HG02678 (cell line): ENCODE measurements at regions not wholly inside any gene's neighbourhood (a gene's known extent, or its start where the extent isn't known, plus 50 kb on each side); places are given as distances from the start of the nearest gene placed in this dataset.

ENCODE experiments used
- ATAC-seq: cut with Tn5 transposase; IDR thresholded peaks from one replicate; pipeline ENCODE4 v1.9.1; 2021; ENCODE audit warnings: mild to moderate bottlenecking, moderate library complexity; ENCODE audit not compliant: unreplicated experiment

DNA sequence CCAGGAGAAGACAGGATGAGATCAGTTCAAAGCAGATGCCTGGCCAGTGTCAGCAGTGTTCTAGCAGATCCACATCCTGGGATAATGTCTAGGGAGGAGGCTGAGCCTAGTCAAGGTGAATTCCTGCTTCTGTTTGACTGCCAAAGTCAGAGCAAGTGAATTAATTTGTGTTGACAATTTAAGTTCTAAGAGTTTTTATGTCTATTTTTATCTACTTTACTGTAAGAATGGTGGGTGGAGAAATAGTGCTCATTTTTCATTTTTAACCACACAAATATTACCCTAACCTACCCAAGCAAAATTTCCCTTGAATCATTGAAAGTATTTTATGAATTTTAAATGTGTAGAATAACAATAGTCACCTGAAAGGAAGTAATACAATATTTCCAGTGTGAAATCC is 207.6 kb upstream of the SLC10A2 start:
- peak; percentile 19 for ATAC-seq

DNA sequence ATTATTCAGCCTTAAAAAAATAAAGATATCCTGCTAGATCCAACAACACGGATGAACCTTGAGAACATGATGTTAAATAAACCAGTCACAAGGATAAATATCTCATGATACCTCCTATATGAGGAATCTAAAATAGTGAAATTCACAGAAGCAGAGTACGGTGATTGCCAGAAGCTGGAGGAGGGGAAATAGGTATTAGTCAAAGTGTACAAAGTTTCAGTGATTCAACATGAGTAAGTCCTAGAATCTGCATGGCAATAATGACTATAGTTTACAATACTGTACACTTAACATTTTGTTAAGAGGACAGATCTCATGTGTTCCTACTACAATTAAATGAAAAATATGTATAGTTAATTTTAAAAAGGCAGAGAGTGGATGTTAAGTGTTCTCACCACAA is 206.6 kb upstream of the SLC10A2 start:
- ATAC-seq, result peak; percentile 44

DNA sequence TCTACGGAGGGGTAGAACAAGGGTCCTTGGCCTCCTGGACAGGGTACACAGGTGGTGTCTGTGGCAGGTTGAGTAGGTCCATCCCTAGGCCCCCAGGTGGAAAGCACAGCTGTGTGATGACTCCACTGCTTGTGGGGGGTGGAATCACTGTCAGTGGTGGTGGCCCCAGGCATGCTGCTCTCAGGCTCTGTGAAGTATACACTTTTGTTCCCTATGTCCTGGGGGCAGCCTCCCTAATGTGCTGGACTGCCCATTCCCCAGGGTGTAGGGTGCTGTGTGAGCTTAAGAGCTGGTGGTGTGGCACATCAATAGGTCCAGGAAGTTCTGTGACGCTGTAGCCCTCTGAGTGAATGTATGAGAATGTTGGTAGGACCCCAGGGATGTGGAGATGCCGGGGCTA is 197.2 kb upstream of the SLC10A2 start:
- ATAC-seq, result no peak

DNA sequence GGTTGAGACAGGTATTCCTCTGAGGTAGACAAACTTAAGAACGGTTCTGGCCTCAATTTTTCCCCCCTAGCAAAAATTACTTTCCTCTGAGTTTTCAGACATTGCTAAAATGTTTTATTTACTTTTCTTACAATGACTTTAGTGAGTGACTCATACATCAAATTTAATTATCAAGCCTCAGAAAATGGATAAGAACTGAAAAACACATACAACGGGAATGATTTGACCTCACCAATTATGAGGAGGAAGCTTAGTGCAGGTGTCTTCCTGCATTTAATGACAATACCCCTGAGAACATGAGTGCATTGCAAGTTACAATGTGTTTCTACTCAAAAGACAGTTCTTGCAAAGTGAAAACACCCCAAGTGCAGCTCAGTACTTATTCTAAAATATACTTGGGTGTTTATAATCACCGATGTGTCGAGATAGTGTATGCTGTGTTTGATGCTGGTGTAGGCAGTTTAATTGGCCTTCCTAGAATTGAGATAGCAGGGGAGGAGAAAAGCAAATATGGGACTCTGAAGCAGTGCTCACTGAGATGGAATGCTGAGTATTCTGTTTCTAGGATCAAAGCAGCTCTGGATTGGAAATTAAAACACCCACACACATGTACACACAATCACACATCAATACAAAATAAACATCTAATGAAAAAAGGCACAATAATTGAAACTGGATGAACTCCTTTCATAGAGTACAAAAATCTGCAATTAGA is 189.5 kb upstream of the SLC10A2 start:
- ATAC-seq, result no peak

DNA sequence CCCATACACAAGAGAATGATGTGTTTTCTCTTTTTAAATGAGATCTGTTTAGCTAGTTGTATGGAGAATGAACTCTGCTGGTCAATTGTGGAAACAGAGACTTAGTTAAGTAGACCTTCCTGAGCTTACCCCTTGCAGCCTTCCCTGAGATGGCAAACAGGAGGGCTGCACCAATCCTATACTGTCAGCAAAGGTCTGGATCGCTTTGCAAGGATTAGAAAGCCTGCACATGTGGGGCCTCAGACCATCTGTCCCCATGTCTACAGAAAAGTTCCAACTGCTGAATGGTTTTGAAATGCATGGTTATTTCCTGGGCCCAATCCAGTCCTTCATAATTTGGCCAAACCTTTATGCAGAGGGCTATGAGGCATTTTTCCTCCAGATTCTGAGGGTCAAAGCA is 183.9 kb upstream of the SLC10A2 start:
- no peak for ATAC-seq

DNA sequence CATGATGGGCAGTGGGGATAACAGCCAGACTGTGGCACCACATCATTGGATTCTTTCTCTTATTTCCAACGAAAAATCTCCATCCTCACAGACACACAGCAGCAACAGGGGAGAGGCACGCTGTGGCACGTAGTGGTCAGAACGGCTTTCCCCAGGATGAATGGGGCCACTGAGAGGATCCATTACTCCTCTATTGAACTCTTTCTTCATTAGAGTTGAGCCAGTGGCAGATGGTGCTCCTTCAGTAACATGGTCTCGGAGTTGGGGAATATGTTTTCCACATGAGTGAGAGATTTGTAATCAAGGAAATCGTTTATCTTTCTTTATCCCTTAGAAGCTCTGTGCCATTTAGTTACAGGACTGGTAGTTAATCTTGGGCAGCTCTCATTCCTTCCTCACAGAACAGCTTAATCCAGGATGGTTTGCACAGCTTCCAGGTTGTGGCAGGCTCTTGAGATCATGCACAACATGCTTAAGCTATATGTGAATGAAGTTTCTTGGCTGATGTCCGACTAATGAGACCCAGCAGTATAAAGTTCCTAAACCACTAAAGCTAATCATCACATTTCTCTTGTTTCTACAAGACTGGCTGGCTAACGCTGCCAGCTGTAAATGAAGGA is 180.5 kb upstream of the SLC10A2 start:
- no peak for ATAC-seq

DNA sequence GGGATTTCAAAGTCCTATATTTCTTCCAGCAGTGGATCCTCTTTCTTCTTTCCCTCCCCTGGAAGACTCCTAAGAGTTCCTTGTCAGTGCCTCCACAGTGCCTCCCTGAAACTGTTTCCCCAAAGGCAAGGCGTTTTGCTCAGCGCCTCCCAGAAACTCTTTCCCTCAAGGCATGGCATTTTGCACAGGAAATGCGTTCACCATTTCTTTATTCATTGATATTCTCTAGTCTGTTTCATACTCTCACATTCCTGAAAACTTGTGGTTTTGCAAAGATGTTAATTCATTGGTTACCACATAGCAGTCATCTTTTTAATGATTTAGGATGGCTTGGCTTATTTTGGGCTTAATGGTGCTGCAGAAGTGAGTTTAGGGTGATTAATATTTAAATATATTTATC is 177.3 kb upstream of the SLC10A2 start:
- ATAC-seq, result no peak

DNA sequence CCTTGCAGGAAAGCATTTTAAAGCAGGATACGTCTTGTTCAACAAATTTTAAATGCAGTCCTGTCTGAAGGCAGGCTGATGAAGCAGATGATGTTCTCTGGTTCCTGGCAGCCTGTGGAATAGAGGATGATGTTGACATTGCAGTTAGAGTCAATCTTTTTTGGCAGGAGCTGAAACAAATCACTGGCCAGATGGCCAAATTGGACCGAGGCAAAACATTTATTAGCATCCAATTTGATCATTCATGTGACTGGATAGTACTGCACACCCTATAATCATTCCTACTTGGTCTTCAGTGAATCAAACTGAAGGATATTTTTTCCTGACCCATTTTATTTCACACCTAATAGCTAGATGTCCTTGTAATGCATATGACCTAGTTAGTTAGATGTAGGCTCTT is 172.2 kb upstream of the SLC10A2 start:
- ATAC-seq, result no peak

DNA sequence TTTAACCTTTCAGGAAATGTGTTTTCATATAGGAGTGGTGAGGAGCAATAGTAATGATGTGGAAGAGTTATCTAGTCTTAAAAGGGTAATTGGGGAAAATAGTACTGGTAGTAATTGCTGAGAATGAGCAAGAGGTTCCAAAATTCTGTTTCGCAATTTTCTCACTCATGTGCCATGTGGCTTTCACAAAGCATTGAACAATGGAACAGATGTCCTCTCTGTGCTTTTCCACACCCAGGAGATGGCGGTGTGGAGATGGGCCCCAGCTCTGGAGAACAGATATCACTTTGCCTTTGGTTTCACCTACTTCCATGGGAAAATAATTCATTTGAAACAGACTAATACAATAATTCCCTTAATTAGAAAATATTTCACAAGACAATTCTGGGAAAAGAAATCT is 170.0 kb upstream of the SLC10A2 start:
- no peak for ATAC-seq

DNA sequence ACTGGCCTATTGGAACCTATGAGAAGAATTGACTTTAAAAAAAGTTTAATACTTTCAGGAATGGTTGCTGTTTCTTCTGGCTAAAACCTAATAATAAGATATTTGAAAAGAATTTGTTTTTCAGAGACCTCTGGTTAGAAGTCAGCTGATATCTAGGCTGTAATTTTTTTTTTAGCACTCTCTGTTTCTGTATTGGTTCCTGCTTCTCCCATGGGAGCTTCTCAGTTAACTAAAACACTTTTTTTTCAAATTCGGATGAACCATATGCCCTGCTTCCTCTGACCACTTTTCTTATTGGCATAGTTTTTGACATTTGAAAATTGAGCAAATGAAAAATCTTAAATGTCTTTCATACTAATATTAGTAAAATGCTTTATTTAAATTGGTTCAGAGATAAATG is 163.5 kb upstream of the SLC10A2 start:
- ATAC-seq, result no peak

DNA sequence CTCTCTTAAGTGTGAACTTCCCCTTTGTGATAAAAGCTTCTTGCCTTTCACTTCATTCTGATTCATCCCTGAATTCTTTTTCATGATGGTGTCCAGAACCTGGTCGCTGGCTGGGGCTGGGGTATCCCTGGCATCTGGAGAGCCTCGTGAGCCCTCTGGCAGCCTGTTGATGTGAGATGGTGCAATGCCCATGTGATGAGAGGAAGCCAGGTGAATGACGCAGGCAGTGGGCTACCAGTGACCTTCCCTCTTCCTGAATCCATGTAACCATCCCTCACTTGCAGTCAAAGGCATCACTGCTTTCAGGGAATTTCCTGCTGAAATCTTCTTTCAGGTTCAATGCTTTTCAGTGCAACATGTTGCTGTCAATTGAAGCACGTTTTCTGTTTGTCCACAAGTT is 158.6 kb upstream of the SLC10A2 start:
- ATAC-seq, result no peak

DNA sequence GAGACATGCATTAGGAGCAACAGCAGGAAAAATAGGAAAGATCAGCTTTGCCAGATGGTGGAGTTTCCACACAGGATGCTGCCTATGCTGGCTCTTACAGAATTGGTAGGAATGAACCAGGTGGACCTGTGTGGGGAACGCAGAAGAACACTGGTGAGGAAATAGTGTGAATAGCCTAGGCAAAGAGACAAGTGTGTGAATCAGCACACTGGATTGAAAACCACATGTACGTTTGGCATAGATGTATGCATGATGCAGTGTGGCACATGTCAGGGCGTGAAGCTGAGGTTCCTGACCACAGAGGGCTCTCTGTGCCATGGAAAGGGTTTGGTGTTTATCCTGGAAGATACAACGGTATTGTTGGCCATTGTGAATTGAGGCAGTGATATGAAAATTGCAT is 156.5 kb upstream of the SLC10A2 start:
- ATAC-seq, result no peak

DNA sequence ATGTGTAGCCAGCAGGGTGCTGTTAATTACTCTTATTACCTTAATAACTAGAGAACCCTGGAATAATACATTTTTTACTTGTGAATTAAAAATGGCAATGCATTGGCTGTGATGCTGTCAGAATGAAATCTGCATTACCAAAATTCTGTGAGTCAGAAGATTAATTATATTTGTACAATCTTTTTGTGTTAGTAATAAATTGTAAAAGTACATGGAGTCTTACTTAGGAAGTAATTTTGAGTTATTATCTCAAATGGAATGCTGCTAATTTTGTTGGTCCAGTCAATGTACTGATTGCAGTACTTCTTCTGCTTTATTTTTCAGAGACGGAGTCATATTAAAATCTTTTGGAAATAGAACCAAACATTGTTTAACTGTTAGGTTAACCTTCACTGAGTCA is 152.0 kb upstream of the SLC10A2 start:
- no peak for ATAC-seq

DNA sequence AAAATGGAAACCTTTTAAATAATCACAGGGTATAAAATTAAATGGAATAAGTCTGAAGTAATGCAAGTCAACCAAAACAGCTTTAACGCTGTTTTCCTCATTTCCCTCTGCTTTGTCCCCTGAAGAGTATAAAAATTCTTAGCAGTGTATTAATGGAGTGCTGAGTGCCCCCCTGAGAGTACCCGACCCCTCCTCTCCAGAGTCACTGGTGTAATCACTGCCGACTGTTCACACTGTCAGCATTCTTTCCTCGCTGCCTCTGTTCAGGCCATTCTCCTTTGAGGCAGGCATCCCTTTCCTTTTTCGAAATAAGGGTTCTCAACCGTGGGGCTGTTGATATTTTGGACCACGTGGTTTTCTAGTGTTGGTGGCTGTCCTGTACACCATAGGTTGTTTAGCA is 146.9 kb upstream of the SLC10A2 start:
- ATAC-seq, result no peak

DNA sequence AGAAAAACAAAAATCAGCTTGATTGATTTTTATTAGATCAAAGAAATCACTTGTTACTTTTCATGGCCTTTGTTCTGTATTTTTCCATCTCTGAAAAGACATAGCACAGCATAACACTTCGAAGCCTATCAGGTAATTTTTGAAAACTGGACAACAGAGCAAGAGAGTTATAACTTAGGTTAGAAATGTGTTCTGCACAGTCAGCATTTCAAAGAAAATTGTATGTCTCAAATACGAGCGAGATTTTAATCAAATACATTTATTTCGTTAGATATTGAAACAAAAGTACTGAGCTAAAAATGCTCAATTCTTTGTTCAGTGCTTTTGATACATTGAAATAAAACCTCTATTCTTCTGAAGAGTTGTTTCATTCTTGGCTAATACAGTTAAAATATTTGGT is 144.1 kb upstream of the SLC10A2 start:
- ATAC-seq, result no peak

DNA sequence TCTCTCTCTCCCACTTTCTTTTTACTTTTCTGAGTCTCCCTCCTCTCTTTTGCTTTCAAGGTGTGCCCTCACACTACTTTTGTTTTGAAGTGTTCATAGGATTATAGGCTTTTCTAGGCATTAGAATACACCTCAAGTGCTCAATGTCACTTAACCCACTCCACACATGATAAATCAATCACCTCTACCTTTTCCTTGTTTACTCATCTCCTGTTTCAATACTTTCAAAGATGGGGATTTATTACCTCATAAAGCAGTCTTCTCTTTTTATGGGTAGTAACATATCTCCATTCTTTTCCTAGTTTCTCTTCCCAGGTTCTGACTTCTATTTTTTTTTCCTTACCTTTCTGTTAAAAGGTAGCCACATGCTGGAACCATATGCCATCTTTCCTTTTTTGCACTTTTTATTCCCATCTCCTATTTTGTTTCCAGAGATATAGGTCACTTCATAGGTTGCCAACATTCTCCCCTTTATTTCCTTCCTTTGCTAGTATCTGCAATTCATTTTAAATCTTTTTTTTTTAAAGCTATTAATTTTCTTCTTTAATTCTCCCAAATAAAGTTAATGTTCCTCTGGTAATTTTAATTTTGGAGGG is 137.6 kb upstream of the SLC10A2 start:
- ATAC-seq, result no peak

DNA sequence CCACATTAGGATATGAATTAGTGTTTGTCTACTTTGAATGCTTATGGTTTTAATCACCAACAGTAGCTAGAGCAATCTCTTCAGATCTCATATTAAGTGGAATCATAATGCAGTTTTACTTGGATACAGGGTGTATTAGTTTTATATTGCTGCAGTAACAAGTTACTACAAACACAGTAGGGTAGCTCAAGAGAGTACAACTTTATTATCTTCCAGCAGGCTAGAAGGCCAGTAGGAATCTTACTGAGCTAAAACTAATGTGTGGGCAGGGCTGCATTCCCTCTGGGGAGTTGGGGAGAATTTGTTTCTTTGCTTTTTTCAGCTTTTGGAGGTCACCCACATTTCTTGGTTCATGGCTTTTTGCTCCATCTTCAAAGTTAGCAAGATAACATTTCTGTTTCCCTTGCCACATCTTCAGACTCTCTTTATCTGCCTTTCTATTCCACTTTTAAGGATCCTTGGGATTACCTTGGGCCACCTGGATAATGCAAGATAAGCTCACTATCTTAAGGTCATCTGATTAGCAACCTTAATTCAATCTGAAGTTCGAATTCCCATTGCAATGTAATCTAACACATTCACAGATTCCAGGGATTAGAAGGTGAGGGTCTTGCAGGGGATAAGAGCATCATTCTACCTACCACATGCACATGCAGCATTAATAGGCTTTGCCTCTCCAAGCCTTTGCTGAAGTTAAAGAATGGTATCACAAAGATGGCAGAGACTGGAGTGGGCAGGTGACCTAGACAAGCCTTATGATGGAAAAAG is 134.1 kb upstream of the SLC10A2 start:
- no peak for ATAC-seq

DNA sequence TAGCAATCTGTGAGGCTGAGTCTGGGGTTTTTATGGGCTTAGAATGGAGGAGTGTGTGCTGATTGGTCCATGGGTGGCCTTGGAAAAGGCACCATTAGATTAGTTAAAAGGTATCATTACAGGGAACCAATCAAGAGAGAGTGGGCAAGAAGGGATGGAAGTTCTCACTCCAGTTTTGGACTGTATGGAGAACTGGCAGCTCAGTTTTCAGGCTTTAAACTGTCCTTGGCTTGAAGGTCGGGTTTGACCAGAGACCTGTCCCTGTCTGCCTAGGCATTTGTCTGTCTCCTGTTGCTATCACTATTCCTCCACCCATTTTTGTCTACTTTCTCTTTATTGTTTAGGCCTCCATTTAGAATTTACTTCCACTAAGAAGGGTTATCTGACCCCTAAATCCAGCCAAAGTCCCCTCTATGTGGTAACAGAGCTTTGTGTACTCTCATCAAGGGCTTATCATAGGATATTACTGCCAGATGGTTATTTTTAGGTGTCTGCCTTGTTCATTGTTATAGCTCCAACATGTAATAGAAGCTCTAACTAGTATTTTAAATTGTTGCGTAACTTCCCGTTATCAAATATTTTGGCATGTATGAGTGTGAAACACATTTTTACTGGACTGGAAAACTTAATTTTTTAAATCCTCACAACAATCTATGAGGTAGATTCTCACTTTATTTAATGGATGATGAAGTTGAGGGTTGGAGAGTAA is 133.3 kb upstream of the SLC10A2 start:
- no peak for ATAC-seq

DNA sequence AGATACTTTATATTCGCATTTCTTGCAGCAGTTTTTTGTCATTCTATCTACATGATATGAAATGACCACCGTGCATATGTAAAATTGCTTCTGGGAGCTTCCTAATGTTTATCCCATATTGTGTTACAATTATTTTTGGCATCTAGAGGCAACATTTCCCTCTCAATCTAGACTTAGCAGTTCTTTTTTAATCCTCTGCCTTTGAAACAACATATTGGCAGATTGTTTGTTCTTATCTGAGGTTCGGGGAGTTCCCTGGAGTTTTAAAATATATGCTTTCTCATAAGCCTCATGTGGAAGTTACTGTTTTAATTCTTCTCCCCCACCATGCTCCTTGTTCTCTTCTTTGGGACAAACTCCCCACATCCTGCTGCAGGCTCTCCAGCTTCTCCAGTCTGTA is 130.1 kb upstream of the SLC10A2 start:
- no peak for ATAC-seq

DNA sequence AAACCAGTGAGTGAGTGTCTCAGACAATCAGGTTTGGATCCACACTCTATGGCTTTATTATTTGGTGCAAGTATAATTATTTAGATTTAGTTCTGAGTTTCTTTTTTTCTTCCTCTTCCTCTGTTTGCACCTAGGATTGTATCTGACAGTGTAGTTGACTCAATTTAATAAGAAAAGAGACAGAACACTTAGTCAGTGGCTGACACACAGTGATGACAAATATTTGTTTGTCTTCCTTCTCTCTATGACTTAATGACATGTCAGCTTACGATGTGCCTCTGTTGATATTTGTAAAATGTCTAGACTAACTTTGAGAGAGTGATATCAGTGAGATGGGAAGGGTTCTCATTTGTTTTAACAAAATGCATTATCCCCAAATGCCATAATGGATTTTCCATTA is 129.5 kb upstream of the SLC10A2 start:
- no peak for ATAC-seq

DNA sequence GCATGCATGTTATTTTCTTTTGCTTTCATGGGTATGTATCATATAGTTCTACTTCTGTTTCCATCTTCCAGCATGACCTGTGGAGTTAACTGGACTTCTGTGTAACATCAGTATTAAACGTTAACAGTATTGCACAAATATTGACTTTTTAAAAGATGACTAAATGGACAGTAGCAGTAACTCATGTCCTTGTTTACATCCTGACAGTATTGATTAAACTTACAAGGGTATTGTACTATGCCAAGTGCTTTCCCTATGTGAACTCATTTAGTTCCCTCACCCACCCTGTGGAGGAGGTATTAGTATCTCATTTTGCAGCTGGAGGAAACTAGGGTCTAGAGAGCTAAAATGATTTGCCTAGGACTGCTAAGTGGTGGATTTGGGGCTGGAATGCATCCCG is 128.7 kb upstream of the SLC10A2 start:
- no peak for ATAC-seq
